NCI-H146 (cell line): ENCODE measurements at regions not wholly inside any gene's neighbourhood (a gene's known extent, or its start where the extent isn't known, plus 50 kb on each side); places are given as distances from the start of the nearest gene placed in this dataset.

ENCODE experiments used
- DNase-seq: peaks from one replicate; lab custom pipeline; 2025; lab: John Stamatoyannopoulos, UW

DNA sequence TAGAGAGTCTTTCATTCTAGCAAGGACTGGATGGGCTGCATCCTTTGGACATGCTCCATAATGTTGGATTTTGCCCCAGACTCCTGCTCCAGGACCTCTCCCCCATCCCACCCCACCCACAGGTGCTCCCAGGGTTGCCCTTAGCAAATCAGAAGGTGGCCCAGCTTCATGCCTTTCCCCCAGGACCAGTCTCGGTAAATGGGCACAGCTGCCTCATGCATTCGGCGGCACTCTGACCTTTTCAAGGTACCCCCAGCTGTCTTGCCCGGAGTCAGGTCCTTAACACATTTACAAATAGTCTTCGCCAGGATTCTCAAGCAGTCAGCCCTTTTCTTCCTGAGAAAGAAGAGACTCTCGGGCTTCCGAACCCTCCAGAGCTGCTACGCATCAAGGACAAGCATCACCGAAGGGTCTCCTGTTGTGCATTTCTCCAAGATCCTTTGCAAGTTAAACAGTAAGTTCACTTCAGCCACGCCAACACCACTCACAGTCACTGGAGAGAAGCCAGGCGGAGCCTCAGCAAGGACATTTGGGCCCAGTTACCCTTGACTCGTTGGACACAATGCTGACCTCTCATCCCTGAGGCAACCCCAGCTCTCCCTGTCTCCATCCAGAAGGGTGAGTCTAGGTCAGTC is 287.8 kb downstream of the FAM43A start:
- no peak for DNase-seq

DNA sequence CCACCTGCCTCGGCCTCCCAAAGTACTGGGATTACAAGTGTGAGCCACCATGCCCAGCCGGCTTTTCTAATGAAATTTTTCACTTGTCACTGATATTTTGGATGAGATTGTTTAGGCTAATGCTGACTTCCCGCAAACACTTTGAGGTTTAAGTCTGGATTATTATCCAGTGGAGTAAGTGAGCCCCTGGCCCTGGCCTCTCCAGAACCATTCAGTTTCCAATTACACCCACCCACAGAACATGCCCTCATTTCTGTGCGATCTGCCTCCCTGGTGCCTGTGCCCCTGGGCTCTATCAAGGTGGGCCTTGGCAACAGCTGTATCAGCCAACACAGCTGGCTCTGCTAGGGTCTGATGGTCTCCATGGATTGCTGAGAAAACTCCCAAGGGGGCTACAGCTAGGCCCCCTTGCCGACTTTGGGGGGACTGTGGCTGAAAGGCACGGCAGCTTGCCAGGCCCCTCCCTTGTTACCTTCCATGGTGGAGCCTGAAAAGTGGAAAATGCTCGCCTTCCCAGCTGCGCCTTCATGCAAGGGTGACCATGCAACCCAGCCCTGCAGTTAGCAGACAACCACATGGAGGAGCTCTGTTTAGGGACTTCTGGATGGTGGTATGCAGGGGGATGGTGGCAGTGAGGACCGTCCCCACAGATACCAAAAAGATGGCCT is 288.9 kb downstream of the FAM43A start:
- no peak for DNase-seq

DNA sequence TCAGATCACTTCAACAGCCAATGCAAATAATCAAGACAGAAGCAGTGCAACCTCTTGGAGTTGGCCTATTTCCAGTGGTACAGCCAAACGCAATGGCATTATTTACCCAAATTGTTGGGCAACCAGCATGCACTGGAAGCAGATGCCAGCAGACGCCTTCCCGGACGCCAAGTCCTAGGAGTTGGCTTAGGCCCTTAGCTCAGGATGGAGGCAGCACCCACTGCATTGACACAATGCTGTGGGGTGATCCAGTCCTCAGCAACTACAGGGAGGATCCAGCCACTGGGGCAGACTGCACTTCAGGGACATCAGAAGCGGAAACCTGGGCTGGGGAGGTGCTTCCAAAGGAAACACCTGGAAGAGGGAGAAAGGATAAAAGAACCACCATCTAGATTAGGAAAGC is 290.4 kb downstream of the FAM43A start:
- DNase-seq = no peak

DNA sequence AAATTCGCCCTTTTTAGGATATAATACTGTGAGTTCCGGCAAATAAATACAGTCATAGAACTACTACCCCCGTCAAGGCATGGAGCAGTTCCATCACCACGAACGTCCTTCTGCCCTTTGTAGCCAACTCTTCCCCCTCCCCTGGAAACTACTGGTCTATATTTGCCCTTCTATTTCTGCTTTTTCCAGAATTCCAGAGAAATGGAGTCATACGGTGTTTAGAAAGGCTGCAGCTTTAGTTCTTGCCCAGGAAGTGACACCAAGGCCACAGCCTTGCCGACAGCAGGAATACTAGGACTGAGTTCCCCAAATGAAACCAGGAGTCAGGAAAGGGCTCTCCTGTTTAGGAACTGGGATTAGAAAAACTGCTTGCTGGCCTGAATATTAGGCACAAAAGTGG is 291.2 kb downstream of the FAM43A start:
- no peak for DNase-seq

DNA sequence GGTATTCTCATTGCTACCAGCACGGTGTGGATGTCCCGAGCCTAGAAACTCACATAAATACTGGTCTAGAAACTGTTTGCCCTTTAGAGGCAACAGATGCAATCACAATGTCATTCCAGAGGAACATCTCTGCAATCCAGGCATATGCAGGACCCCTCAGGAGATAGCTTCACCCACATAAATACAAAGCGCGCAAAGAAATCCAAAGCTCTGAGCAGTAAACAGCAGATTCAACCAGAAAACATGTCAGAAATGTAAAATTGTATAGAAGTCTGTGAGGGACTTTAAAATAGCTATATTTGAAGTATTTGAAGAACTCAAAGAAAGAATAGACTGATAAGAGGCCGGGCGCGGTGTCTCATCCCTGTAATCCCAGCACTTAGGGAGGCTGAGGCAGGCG is 291.7 kb downstream of the FAM43A start:
- no peak for DNase-seq

DNA sequence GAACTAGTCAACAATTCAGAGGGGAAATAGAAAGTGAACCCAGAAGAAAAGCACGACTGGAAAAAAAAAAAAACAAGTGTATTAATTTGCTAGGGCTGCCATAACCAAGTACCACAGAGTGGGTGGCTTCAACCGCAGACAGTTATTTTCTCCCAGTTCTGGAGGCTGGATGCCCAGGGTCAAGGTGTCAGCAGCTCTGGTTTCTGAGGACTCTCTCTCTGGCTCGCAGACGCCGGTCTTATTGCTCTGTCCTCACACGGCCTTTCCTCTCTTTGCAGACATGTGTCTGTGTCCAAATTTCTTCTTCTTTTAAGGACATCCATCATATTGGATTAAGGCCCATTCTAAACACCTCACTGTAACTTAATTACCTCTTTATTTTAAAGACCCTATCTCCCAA is 291.8 kb downstream of the XXYLT1 start:
- DNase-seq = no peak

DNA sequence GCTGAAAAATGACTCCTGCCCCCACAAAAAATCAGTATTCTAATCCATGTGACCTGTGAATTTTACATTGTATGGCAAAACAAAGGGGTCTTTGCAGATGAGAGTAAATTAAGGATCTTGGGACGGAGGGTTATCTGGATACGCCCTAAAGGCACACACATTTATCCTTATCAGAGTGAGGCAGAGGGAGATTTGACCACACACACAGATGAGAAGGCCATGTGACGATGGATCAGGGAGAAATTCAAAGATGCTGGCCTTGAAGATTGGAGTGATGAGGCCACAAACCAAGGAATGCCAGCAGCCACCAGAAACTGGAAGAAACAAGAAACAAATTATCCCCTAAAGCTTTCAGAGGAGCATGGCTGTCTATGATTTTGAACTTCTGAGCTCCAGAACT is 288.5 kb downstream of the XXYLT1 start:
- DNase-seq = no peak

DNA sequence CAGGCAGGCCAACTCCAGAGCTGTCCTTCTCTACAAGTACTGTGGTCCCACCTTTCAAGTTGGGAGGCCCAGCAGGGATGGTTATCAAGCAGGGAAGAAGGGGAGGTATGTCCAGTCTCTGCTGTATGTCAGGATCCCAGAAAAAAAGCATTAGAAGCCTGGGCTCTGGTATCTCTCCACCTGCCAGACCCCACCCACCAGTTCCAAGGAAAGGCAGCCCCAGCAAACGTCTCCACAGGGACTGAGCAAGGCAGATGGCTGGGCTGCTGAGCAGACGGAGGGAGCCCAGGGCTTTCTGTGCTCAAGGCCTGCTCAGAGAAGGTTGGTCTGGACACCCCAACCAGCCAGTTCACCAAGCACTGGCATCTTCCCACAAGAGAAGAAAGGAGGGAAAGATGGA is 287.8 kb downstream of the XXYLT1 start:
- DNase-seq = no peak

DNA sequence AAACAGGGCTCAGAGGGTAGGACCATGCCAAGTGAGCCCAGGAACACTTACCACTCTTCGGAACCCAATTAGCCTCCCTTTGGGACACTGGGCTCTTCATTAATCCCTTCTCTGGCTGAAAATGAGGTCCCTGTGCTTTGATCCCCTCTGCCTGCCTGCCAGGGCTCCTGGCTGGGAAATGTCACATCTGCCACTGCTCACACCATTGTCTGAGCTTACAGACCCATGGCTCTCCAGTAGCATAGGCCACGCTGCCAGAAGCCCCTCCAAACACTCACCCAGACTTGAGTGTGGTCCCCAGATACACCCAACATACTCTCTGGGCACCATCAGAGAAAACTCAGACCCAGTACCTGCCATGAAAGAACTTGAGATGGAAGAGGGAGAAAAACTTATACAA is 287.3 kb downstream of the XXYLT1 start:
- DNase-seq = no peak

DNA sequence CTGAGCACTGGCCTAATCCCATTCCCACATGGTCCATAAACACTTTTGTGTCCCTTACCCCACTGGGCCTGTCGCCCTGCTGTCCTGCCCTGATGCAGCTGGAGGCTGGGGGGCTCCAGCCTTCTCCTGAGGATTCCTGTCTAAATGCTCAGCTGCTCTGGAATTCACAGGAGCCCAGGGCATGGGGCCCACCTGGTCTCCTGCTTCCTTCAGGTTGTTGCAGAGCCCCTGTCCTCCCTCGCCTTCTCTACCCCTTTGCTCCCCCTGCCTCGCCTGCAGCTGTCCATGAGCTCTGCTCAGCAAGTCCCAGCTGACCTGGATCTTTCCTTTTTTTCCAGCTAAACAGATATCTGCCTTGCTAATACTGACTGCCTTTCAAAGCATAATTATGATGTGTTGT is 286.9 kb downstream of the XXYLT1 start:
- DNase-seq = no peak

DNA sequence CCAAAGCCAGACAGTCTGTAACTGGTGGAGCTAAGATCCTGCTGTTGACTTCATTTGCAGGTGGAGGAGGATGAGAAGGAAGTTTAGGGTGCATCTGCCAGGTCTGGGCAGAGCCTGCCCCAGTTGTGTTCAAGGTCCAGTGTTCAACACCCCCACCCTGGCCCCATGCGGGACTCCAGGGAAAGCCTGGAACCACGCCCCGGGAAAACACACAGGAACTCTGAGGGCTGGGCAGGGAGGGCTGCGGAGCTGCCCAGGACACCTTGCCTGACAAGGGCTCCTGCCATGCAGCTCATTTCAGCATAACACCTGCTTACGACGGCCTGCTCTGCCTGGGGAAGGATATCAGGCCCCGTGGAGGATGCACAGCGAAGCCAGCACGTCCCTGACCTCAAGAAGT is 286.3 kb downstream of the XXYLT1 start:
- DNase-seq = no peak

DNA sequence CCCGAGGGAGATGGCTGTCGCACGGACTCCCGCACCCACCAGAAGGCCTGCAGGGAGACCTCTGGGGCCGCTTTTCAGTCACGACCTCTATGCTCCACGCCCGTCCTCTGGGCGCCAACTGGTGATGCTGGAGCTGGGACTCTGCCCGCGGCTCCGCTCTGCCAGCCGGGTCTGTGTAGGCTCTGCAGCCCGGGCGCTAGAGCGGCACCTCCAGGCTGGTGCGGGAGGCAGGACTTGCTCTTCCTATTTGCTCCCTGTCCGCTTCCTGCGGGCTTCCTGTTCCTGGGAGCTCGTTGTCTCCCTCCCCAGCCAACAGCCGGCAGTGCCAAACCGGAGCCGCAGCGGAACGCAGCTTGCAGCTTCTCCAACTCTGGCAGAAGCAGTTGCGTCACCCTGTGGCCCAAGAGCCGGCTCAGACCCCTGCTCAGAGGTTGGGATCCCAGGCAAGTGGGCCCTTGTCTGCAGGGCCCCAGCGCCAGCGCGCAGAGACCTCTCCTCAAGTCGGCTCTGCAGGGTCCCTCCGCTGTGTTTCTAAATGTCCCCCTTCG is 285.9 kb downstream of the XXYLT1 start:
- DNase-seq = no peak

DNA sequence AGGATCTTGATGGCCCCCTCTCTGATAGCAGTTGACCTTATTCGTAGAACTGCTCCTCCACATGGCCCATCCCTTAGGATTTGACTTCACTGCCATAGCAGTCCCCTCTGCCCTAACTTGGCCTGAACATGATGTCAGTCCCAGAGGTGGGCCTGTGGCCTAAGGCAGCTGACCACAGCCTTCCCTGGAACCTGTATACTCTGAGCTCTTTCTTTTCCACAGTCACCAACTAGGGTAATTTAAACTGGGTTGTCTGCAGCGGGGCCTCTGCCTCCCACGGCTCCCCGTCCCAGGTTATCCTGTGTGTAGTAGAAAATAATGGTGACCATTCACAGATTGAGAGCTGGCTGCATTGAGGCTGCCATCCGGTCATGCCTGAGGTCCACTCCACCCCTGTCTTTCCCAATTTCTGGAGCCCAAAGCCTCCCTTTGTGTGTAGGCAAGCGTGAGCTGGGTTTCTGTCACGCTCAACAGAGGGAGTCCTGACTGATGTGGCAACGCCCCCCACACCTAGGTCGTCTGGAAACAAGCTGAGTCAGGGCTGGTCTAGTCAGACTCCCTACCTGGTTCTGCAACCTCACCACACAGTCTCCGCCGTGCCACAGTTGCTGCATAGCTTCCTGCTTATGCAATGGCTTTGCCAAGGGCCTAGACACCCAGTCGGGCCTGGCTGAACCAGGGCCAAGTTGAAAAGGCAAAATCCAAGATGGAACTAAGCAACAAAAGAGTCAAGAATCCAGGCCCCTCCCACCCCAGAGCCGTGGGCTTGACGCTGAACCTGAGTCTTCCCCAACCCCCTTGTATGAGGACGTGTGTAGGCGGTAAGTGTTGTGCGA is 284.5 kb downstream of the XXYLT1 start:
- no peak for DNase-seq

DNA sequence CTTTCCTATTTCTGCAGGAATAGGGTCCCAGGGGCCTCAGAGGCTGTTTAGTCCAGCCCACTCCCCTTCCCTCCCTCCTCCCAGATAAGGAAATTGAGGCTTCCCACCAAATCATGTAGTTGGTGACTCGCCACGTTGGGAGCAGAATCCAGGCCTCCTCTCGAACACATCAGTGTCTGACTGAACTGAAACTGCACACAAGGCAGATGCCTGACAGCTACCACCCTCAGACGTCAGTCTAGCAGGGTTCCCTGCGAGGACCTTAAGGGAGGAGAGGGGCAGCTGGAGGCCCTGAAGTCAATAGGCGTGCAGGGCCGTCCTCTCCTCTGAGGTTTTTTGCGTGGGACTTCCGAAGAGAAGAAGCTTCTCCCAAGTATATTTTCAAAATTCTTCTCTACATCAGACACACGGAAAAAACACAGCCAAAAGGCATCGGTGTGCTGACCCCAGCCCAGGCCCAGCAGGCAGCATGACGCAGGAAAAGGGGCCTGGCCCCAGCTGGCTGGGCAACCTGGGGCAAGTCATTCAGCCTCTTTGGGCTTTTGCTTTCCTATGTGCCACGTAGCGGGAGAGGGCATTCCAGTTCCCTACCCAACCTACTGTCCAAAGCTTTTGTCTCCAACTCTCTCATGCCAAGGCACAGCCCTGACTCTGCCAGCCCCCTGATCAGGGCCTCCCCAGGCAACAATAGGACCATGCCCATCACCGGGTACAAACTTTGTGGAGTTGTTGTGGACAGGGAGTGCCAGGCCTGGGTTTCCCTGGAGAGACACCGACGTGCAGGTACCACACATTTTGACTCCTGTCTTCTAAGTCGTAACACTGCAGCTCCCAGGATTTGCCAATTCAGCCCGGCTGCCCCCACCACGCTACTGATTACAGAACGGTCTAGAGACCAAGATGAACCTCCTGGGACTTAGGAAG is 283.1 kb downstream of the XXYLT1 start:
- no peak for DNase-seq

DNA sequence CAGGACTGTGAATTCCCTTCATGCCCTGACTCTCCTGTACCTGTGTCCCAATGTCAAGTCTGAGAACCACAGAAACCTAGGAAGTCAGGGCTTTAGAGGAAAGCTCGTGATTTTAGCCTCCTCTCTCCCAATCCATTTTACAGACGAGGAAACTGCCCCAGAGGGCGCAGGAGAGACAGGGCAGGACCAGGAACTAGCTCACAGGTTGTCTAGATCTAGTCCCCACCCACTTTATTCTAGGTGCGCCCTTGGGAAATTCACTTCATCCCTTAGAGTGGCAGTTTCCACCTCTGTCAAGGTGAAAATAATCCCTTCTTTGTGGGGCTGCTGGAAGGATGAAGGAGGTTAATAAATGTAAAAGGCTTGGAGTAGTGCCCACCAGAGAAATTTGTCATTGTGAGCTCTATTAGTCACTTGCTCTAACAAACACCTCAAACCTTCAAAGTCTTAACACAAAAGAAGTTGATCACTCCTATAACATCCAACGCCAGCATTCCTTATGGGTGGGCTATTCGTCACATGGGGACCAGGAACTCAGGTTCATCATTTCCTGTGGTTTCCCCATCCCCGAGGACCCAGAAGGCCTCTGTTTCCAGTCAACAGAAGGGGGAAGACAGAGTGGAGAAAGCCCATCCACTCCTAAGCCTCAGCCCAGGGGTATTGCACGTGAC is 282.3 kb downstream of the XXYLT1 start:
- no peak for DNase-seq

DNA sequence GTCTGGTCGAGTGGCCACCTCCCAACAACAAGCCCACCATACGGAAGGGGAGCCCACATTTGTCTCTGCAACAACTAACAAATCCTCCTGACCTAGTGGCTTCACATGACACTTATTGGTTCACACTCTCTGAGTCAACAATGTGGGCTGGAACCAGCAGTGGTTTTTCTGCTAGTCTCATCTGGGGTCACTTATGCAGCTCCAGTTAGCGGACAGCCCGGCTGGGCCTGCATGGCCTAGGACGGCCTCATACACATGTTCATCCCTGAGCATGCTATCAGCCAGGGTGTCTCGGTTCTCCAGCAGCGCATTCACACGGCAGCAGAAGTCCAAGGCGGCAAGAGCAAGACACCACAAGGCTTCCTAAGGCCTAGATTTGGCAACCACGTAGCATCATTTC is 281.7 kb downstream of the XXYLT1 start:
- no peak for DNase-seq

DNA sequence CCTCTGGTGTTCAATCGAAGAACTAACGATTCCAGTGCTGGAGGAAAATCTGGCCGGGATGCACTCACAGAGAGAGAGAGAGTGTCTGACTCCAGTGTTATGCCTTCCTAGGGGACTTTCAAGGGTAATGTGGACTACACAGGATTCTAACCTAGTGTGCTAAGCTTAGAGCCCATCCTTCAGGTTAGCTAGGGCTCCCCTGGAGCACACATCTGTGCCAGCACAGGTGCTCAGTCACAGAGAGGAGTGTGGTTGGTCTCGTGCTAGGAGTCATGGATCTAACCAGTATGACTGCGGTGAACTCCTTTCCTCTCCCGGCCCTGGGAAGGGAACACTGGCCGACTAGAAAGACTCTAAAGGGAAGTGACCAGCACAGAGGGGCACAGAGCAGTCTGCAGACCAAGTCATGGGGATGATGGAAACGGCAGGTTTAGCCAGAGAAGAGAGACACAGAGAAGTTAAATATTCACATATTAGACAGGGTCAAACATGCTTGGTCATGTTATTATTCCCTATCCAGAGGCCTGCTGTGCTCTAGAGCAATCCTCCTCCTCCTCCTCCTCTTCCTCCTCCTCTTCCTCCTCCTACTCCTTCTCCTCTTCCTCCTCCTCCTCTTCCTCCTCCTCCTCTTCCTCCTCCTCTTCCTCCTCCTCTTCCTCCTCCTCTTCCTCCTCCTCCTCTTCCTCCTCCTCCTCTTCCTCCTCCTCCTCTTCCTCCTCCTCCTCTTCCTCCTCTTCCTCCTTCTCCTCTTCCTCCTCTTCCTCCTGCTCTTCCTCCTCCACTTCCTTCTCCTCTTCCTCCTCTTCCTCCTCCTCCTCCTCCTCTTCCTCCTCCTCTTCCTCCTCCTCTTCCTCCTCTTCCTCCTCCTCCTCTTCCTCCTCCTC is 280.3 kb downstream of the XXYLT1 start:
- DNase-seq = no peak

DNA sequence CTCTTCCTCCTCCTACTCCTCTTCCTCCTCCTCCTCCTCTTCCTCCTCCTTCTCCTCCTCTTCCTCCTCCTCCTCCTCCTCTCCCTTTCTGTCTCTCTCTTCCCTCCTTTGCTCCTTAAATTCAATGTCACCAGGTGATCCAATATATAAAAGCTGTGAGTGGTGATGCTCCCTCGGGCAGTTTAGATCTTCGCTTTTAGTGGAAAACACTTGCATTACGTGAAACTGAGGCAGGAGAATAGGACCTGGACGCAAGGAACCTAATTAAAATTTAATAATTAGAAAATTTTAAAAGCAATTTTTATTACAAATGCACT is 279.7 kb downstream of the XXYLT1 start:
- DNase-seq = no peak

DNA sequence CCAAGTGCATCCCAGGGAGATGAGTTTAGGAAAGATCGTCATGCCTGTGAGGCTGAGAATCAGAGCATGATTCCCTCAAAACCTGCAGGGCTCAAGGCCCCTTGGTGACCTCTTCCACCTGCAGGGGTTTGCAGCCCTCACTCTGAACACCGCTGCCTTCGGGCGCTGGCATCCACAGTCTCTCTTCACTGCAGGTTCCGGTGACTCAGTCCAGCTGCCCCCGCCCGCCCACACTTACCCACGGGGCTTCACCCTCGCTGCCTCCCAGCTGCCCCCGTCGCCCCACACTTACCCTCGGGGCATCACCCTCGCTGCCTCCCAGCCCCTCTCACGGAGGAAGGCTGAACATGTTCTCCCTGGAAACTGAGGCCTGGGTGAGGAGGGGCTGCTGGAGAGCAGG is 277.1 kb downstream of the XXYLT1 start:
- no peak for DNase-seq

DNA sequence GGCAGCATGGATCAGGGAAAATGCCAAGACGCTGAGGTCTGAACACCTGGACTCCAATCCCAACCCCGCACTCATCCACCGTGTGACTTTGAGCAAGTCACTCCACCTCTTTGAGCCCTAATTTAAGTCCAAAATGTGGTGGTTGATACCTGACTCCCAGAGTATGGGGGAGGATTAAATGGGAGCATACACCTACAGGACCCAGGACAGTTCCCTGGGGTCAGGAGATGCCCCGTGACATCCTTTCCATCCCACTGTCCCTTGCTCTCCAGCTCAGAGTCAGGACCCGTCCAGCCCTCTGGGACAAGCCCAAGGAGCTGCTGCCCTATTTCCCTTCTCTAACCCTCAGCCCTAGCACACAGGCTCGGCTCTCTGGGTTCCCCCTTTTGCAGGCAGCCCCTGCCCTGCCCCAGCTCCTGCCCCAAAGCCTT is 276.4 kb downstream of the XXYLT1 start:
- no peak for DNase-seq
